Esophagus squamous epithelium (tissue), 5 donors: ENCODE measurements at regions not wholly inside any gene's neighbourhood (a gene's known extent, or its start where the extent isn't known, plus 50 kb on each side); places are given as distances from the start of the nearest gene placed in this dataset.
"Not testable (repeated sequence)": the region's sequence is repeated elsewhere in the genome, so short reads cannot be mapped to it uniquely, and the experiment has no call there.

Experiments used
- DNase-seq: peaks from one replicate; lab custom pipeline; 2025; lab: John Stamatoyannopoulos, UW
- H3K27ac ChIP-seq, 4 donors: fragments of 200-600 bp; sonication (generic); one replicate each; pipeline ENCODE4 v1.5.1; 2016 to 2019; ENCODE audit warnings: mild to moderate bottlenecking in 1 of 4
- H3K27me3 ChIP-seq, 4 donors: fragments of 200-600 bp; sonication (generic); 1 replicate in 3 of 4; 2 replicates in 1 of 4; pipeline versions ENCODE4 v1.5.1 to v1.6.0; 2017 to 2021; ENCODE audit warnings: antibody characterized with exemption in 1 of 4
- H3K36me3 ChIP-seq, 3 donors: fragments of 200-600 bp; sonication (generic); one replicate each; pipeline ENCODE4 v1.5.1; 2016 to 2019
- H3K4me1 ChIP-seq, 3 donors: fragments of 200-600 bp; sonication (generic); one replicate each; pipeline ENCODE4 v1.5.1; 2017 to 2019
- H3K4me3 ChIP-seq, 4 donors: fragments of 200-600 bp; sonication (generic); 1 replicate in 3 of 4; 2 replicates in 1 of 4; pipeline ENCODE4 v1.5.1; 2016 to 2019; ENCODE audit warnings: mild to moderate bottlenecking in 2 of 4, moderate library complexity in 1 of 4
- H3K9me3 ChIP-seq, 3 donors: fragments of 200-600 bp; sonication (generic); one replicate each; pipeline ENCODE4 v1.5.1; 2016 to 2019
- POLR2A ChIP-seq, 4 donors: fragments of 450-650 bp; IDR thresholded peaks; one replicate each; pipeline ENCODE4 v1.6.1; 2017; ENCODE audit warnings: antibody characterized with exemption in 4 of 4, mild to moderate bottlenecking in 4 of 4, moderate library complexity in 3 of 4
- WGBS, 2 donors: methylation state at CpG; one replicate each; pipeline ENCODE4 v1.1.5; 2018; 5-methylcytosine and 5-hydroxymethylcytosine counted together
- intact Hi-C: fragments of 100-400 bp; cut with DNase I; formaldehyde crosslinking; loops from one replicate; pipeline ENCODE4 v1.15.0; 2022
- TF ChIP-seq, protein P1 (sequence below), 6 experiments: fragments of 450-650 bp in 4 of 6; fragments of 200-600 bp in 2 of 6; sonication (generic) in 2 of 6; IDR thresholded peaks; one replicate each; pipeline ENCODE4 v1.5.1; 2016 to 2019; ENCODE audit warnings: antibody characterized with exemption in 6 of 6, mild to moderate bottlenecking in 4 of 6, moderate library complexity in 4 of 6
- donor health status: DM: yes; HTN: yes; CAD: no.

- Histone ChIP-seq H3K27ac (no peak overlapping the region), H3K9me3 (no peaks in the 10 kb centered on the region), H3K27me3 (no peaks in the 10 kb centered on the region), H3K36me3 (no peaks in the 10 kb centered on the region), H3K4me3 (no peak overlapping the region), H3K4me1 (no peaks in the 10 kb centered on the region)
- DNase-seq: no peak
- 85% methylated on average over 1 of the region's 1 CpG; no CpG with 5 or more reads in 1 of the 2 donors for WGBS, 2 donors
- TF ChIP-seq, protein P1, sequence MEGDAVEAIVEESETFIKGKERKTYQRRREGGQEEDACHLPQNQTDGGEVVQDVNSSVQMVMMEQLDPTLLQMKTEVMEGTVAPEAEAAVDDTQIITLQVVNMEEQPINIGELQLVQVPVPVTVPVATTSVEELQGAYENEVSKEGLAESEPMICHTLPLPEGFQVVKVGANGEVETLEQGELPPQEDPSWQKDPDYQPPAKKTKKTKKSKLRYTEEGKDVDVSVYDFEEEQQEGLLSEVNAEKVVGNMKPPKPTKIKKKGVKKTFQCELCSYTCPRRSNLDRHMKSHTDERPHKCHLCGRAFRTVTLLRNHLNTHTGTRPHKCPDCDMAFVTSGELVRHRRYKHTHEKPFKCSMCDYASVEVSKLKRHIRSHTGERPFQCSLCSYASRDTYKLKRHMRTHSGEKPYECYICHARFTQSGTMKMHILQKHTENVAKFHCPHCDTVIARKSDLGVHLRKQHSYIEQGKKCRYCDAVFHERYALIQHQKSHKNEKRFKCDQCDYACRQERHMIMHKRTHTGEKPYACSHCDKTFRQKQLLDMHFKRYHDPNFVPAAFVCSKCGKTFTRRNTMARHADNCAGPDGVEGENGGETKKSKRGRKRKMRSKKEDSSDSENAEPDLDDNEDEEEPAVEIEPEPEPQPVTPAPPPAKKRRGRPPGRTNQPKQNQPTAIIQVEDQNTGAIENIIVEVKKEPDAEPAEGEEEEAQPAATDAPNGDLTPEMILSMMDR (IDR thresholded peaks at IDR 0.05): no peak
- TF ChIP-seq POLR2A (IDR thresholded peaks at IDR 0.05): no peak
- intact Hi-C loops: no loop called here
These were observed 439.4 kb upstream of the TSPY4 start for GRCh38 chrY:8897876-8898275.

DNA sequence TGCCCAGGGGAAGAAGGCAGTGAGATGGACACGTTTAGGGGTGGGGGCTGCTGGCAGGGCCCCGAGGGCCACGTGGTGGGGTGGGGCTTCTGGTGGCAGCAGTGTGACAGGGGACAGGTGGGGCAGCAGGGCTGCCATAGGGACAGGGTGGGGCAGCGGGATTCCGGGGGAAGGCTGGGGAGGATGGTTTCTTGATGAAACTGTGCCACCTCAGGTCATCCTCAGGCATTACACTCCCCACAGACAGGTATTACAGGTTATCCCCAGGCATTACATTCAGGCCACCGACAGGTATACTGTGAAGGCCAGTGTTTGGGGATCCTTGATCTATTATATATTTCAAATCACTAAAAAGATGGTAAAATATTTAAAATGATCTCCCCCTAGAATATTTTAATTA, 432.1 kb upstream of the TSPY4 start:
- 34% methylated on average over 4 of the region's 6 CpGs; no CpG with 5 or more reads in 1 of the 2 donors for WGBS, 2 donors
- TF ChIP-seq POLR2A (IDR thresholded peaks at IDR 0.05): no peak
- TF ChIP-seq, protein P1 (IDR thresholded peaks at IDR 0.05): no peak
- no peak overlapping the region for H3K4me3 ChIP-seq
- intact Hi-C loops: no loop called here
- no peaks in the 10 kb centered on the region for H3K4me1 ChIP-seq
- H3K27ac ChIP-seq: no peak overlapping the region
- H3K9me3 ChIP-seq: no peaks in the 10 kb centered on the region
- no peak for DNase-seq
- no peaks in the 10 kb centered on the region for H3K27me3 ChIP-seq
- no peaks in the 10 kb centered on the region for H3K36me3 ChIP-seq

GRCh38 chrY:8922576-8922975, 414.7 kb upstream of the TSPY4 start:
- H3K4me3 ChIP-seq, H3K36me3 ChIP-seq, DNase-seq, H3K27me3 ChIP-seq, intact Hi-C loops, H3K9me3 ChIP-seq, H3K4me1 ChIP-seq, H3K27ac ChIP-seq: not testable (repeated sequence)
- WGBS, 2 donors: 57% methylated on average over 3 of the region's 3 CpGs; no CpG with 5 or more reads in 1 of the 2 donors
